Astrocyte of the spinal cord (primary cell): ENCODE measurements at regions not wholly inside any gene's neighbourhood (a gene's known extent, or its start where the extent isn't known, plus 50 kb on each side); places are given as distances from the start of the nearest gene placed in this dataset.

Experiments used
- DNase-seq: peaks from one replicate; pipeline ENCODE4 v3.0.0; 2011; ENCODE audit warnings: low read depth, low spot score
- H3K4me3 ChIP-seq: 2 replicates; pipeline ENCODE4 v1.5.1; 2011; ENCODE audit warnings: low read depth, mild to moderate bottlenecking, low read length, moderate library complexity
- in situ Hi-C: cut with HindIII; loops from 2 replicates; pipeline ENCODE4 v1.10.0; 2017; ENCODE audit warnings: low sequenced_read_pairs
- TF ChIP-seq, protein P1 (sequence below): IDR thresholded peaks from 2 replicates; pipeline ENCODE4 v1.5.1; 2012; ENCODE audit warnings: low read depth, mild to moderate bottlenecking, low read length, inconsistent platforms

DNA sequence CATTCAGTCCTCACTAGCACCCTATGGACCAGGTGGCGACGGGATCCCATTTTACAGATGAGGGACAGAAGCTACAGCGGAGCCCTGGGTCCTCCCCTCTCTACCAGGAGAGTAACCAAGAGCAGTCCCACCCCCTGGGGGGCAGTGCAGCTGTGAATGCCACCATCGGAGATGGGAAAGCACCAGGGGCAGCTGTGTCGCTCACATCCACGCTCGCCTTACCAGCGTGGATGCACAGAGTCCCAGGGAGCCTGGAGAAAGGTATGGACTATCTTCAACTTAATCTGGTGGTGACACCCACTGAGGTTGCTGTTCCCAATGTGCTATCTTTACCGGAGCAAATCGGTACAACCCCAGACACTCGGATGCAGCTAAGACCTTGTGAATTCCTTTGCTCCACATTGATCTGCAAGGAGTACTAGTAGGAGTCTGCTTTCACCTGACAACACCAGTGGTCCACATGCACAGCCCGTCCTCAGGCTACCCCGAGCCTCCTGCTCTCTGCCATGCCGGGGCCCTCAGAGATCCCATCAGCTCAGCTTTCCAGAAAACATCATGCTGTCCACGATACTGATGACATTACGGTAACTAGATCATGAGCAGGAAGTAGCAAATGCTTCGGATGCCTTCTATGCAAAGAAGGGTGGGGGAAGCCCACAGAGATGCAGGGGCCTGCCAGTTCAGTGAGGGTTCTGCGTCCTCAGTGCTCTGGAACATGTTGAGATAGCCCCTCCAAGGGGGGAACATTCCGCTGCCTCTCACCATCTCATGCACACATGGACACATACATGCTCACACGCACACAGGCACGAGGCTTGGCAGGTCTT is 126.0 kb downstream of the CTTN start:
- in situ Hi-C loops: no loop called here
- no peak overlapping the region for H3K4me3 ChIP-seq
- DNase-seq: no peak
- TF ChIP-seq, protein P1, sequence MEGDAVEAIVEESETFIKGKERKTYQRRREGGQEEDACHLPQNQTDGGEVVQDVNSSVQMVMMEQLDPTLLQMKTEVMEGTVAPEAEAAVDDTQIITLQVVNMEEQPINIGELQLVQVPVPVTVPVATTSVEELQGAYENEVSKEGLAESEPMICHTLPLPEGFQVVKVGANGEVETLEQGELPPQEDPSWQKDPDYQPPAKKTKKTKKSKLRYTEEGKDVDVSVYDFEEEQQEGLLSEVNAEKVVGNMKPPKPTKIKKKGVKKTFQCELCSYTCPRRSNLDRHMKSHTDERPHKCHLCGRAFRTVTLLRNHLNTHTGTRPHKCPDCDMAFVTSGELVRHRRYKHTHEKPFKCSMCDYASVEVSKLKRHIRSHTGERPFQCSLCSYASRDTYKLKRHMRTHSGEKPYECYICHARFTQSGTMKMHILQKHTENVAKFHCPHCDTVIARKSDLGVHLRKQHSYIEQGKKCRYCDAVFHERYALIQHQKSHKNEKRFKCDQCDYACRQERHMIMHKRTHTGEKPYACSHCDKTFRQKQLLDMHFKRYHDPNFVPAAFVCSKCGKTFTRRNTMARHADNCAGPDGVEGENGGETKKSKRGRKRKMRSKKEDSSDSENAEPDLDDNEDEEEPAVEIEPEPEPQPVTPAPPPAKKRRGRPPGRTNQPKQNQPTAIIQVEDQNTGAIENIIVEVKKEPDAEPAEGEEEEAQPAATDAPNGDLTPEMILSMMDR: no peak

GRCh38 chr11:70525006-70525405 is 126.7 kb downstream of the CTTN start:
- DNase-seq: no peak
- TF ChIP-seq, protein P1: no peak
- in situ Hi-C loops: no loop called here
- H3K4me3 ChIP-seq: no peak overlapping the region

DNA sequence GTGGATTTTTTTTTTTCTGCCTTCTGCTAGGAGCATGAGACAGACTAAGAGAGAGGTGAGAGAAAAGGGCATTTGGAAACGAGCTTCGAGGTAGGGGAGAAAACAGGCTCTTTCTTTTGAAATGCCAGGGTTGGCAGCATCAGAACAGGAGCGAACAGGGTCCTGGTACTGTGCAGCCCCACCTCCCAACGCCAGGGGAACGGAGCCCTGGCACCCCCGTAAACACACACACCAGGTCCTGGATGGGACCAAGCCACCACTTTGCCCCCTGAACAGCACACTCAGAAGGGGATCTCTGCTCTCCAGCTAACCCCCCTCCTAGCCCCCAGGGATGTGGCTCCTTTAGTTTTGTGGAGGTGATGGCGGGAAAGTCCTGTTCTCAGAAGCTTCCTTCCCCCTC is 127.1 kb downstream of the CTTN start:
- in situ Hi-C loops: no loop called here
- DNase-seq: no peak
- TF ChIP-seq, protein P1: no peak
- H3K4me3 ChIP-seq: no peak overlapping the region

GRCh38 chr11:70526116-70527045 is 128.1 kb downstream of the CTTN start:
- TF ChIP-seq, protein P1: no peak
- no peak overlapping the region for H3K4me3 ChIP-seq
- in situ Hi-C loops: no loop called here
- DNase-seq: no peak

DNA sequence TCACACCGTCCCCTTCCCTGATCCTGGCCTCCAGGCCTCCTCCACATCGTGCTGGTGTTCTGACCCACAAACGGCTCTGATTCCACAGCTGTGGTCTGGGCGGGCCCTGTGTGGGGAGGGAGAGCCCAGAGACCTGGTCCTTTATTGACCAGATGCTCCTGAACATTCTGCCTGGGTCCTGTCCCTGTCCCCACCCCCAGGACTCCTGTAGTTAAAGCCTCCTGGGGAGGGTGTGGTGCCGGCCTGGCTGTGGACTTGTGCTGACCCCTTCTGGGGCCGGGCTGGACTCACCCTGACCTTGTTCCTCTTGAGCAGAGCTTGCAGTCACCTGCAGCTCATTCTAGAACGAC is 128.7 kb downstream of the CTTN start:
- in situ Hi-C loops: no loop called here
- TF ChIP-seq, protein P1: no peak
- H3K4me3 ChIP-seq: no peak overlapping the region
- DNase-seq: no peak

DNA sequence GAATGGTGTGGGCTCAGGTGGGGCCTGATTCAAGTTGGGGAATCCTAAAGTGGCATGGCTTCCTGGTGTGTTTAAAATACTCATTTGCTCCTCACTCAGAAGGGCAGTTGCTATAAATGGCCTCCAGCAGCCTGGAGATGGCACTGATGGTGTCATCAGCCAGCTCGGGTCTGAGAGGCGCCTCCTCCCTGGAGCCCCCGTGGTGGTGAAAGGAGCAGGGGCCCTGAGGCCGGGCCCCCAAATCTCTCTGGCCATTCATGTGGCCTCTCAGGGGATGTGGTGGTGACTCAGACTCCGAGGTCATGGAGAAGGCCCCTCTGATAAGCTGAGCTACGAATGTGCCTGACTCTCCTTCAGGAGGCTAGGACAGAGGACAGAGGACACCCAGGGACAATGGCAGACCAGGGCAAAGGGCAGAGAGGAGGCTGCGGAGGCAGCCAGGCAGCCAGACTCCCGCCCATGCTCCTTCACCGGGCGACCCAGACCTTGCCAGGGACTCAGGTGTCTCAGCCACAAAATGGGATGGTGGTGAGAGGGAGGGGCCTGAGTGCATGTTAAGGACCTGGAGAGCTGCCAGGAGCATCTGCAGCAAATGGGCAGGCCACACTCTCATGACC is 129.2 kb downstream of the CTTN start:
- DNase-seq: no peak
- H3K4me3 ChIP-seq: no peak overlapping the region
- TF ChIP-seq, protein P1: no peak
- in situ Hi-C loops: no loop called here
